ENCODE measurements at regions not wholly inside any gene's neighbourhood (a gene's known extent, or its start where the extent isn't known, plus 50 kb on each side); places are given as distances from the start of the nearest gene placed in this dataset.

DNA sequence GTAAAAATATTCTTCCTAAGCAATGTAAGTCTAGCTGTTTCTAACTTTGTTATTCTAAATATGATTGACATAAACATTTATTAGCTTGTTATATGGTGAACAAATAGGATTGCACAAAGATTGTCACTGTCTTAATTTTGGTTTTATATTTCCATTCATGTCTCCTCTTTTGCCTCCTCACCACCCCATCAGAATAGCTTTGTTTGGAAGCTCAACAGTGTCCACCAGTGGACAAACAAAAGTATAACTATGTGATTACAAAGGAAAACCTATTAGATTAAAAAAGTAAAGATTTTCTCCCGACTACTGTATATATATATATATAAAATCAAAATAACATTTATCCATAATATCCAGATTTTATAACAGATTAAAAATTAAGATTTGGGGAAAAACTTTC lies 468.2 kb downstream of the ZIC3 start:
- DNase-seq (ENCODE audit: low read depth) = no peak
- TF ChIP-seq, protein P1, sequence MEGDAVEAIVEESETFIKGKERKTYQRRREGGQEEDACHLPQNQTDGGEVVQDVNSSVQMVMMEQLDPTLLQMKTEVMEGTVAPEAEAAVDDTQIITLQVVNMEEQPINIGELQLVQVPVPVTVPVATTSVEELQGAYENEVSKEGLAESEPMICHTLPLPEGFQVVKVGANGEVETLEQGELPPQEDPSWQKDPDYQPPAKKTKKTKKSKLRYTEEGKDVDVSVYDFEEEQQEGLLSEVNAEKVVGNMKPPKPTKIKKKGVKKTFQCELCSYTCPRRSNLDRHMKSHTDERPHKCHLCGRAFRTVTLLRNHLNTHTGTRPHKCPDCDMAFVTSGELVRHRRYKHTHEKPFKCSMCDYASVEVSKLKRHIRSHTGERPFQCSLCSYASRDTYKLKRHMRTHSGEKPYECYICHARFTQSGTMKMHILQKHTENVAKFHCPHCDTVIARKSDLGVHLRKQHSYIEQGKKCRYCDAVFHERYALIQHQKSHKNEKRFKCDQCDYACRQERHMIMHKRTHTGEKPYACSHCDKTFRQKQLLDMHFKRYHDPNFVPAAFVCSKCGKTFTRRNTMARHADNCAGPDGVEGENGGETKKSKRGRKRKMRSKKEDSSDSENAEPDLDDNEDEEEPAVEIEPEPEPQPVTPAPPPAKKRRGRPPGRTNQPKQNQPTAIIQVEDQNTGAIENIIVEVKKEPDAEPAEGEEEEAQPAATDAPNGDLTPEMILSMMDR (IDR thresholded peaks at IDR 0.05; ENCODE audit: low read depth, low read length, missing control alignments) = no peak
- H3K4me3 ChIP-seq (ENCODE audit: low read depth, low read length) = no peak overlapping the region

DNA sequence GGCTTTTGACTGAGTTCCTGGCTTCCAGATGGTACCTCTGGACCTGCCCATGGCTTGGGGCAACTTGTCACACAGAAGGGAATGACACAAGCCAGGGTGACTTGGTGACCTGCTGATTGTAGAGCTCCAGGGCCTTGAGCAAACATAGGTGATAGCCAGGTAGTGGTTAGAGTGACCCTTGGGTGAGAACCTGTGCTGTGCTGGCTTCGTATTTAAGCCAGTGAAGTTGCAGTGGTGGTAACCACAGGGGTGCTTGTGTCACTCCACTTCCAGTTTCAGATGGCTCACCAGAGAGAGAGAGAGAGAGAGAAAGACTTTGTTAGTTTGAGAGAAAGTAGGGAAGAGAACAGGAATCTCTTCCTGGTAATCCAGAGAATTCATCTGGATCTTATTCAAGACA lies 471.6 kb downstream of the ZIC3 start:
- no peak overlapping the region for H3K4me3 ChIP-seq (ENCODE audit: low read depth, low read length)
- DNase-seq (ENCODE audit: low read depth) = no peak
- TF ChIP-seq, protein P1 (IDR thresholded peaks at IDR 0.05; ENCODE audit: low read depth, low read length, missing control alignments) = no peak

DNA sequence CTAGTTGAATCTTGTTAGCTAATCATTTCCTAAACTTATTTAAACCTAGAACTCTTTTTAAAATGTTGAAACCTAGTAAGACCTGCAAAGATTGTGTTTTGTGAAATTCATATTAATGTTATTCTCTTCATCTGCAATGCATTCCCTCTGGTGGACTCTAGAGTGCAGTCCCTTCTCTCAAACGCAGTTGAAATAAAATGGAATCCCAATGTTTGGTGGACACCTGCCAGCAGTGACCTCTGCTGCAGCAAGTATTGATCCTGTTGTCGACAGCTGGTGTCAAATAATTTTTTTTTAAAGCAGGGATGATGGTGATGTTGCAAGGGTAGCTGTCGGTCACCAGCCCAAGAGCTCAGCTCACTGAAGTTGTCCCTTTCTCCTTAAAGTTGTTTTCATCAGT lies 492.0 kb downstream of the ZIC3 start:
- no peak for DNase-seq (ENCODE audit: low read depth)
- TF ChIP-seq, protein P1 (IDR thresholded peaks at IDR 0.05; ENCODE audit: low read depth, low read length, missing control alignments) = no peak
- H3K4me3 ChIP-seq (ENCODE audit: low read depth, low read length) = no peak overlapping the region

DNA sequence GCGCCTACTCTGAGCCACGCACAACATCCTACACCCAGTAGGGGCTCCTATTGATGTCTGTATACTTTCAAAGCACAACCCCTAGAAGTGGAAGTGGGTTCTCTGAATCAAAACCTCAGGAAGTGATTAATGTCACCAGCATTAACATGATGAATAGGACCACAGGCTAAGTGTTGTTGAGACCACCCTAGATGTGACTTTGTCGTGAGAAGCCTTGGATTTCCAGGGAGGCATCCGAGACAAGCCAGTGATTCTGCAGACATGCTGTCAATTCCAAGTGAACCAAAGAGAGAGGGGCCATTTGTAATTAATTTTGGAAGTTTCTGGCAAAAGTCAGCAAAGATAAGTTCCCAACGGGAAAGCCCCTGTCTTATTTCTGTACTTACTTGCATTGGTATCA lies 493.0 kb downstream of the ZIC3 start:
- TF ChIP-seq, protein P1 (IDR thresholded peaks at IDR 0.05; ENCODE audit: low read depth, low read length, missing control alignments) = no peak
- no peak overlapping the region for H3K4me3 ChIP-seq (ENCODE audit: low read depth, low read length)
- no peak for DNase-seq (ENCODE audit: low read depth)

DNA sequence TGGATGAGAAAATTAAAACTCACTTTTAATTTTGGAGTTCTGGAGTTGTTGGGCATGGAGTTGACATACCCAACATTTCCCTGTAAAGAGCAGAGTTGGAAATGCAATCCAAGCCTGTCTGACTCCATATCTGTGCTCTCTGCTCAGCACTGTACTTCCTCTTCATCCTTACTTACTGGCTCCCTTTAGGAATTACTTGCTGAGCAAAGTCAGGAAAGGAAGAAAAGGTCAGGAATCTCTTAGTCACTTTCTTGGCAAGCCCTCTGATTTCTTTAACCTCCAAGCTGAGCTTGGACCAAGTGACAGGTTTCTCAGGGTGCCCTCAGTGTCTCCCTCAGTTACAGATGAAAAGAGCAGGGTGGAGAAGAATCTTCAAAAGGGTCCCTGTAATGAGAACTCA lies 501.5 kb downstream of the ZIC3 start:
- DNase-seq (ENCODE audit: low read depth) = no peak
- TF ChIP-seq, protein P1 (IDR thresholded peaks at IDR 0.05; ENCODE audit: low read depth, low read length, missing control alignments) = no peak
- no peak overlapping the region for H3K4me3 ChIP-seq (ENCODE audit: low read depth, low read length)

DNA sequence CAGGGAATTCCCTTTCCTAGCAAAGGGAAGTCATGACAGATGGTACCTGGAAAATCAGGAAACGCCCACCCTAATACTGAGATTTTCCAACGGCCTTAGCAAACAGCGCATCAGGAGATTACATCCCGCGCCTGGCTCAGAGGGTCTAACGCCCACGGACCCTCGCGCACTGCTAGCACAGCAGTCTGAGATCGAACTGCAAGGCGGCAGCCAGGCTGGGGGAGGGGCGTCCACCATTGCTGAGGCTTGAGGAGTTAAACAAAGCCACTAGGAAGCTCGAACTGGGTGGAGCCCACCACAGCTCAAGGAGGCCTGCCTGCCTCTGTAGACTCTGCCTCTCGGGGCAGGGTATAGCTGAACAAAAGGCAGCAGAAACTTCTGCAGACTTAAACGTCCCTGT lies 507.7 kb downstream of the ZIC3 start:
- H3K4me3 ChIP-seq (ENCODE audit: low read depth, low read length) = no peak overlapping the region
- TF ChIP-seq, protein P1 (IDR thresholded peaks at IDR 0.05; ENCODE audit: low read depth, low read length, missing control alignments) = no peak
- no peak for DNase-seq (ENCODE audit: low read depth)

DNA sequence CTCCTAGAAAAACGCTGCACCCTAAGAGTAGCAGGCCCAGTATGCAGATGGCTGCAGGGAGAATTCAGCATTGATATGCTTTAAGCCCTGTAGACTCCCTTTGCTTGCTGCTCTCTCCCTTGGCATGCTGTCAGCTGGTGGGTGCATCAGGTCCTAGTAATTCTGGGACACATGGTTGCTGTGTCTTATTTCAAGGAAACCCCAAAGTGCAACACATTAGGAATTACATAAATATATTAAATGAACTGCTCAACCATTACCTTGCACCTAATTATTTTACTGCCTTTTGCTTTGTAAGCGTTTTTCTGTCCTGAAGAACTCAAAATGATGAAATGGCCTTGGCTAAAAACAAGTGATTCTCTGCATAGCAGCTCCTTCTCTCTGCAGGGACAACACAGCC lies 516.3 kb downstream of the ZIC3 start:
- no peak for DNase-seq (ENCODE audit: low read depth)
- H3K4me3 ChIP-seq (ENCODE audit: low read depth, low read length) = no peak overlapping the region
- TF ChIP-seq, protein P1 (IDR thresholded peaks at IDR 0.05; ENCODE audit: low read depth, low read length, missing control alignments) = no peak

Data from GM12864 (cell line).